Endothelial cell of umbilical vein (primary cell): ENCODE measurements at regions not wholly inside any gene's neighbourhood (a gene's known extent, or its start where the extent isn't known, plus 50 kb on each side); places are given as distances from the start of the nearest gene placed in this dataset.

Experiments
- BruUV-seq: library from RNA; stranded (reverse); fragments of 400-500 nt; replicated peaks from 2 replicates; lab custom pipeline; 2021; lab: Mats Ljungman, UMichigan
- CTCF ChIA-PET: fragments of 300-600, 350-600 bp; sonication (Branson Sonifier 250); formaldehyde crosslinking; loops from one replicate; lab custom pipeline; 2021; ENCODE audit warnings: antibody characterized with exemption, inconsistent platforms; lab: Charles Lee
- POLR2A ChIA-PET: fragments of 300-600, 350-600 bp; sonication (Branson Sonifier 250); formaldehyde crosslinking; loops from one replicate; lab custom pipeline; 2021; ENCODE audit warnings: antibody characterized with exemption, inconsistent platforms; lab: Charles Lee
- DNase-seq: peaks from one replicate; pipeline ENCODE4 v3.0.0-alpha.2; 2011; ENCODE audit warnings: low read depth, low spot score
- FAIRE-seq: peaks from 2 replicates; lab custom pipeline; 2011; peaks lifted over from hg19 to GRCh38; lab: Jason Lieb, UNC
- H2AFZ ChIP-seq: 2 replicates; pipeline ENCODE4 v1.6.0; 2012; ENCODE audit warnings: low read depth, low read length, control low read depth, inconsistent platforms
- H3K27ac ChIP-seq: 2 replicates; pipeline ENCODE4 v1.5.1; 2011; ENCODE audit warnings: low read depth, mild to moderate bottlenecking, control low read depth, low read length, moderate library complexity; ENCODE audit not compliant: insufficient read depth
- H3K27me3 ChIP-seq, 2 experiments: 2 replicates each; pipeline versions ENCODE4 v1.6.0 to v1.6.1; 2011; ENCODE audit warnings: low read length in 2 of 2, mixed read lengths in 1 of 2; ENCODE audit not compliant: control insufficient read depth in 2 of 2, insufficient read depth in 2 of 2
- H3K36me3 ChIP-seq, 2 experiments: 2 replicates in 1 of 2; 3 replicates in 1 of 2; pipeline ENCODE4 v1.5.1; 2011; ENCODE audit warnings: low read length in 2 of 2, mild to moderate bottlenecking in 1 of 2, moderate library complexity in 1 of 2; ENCODE audit not compliant: control insufficient read depth in 2 of 2, insufficient read depth in 2 of 2; ENCODE audit errors: extremely low read depth in 1 of 2
- H3K4me1 ChIP-seq: 3 replicates; pipeline ENCODE4 v1.5.1; 2011; ENCODE audit warnings: mild to moderate bottlenecking, low read length; ENCODE audit not compliant: control insufficient read depth, insufficient read depth; ENCODE audit errors: extremely low read depth
- H3K4me2 ChIP-seq: 2 replicates; pipeline ENCODE4 v1.6.1; 2011; ENCODE audit warnings: low read length, control low read depth, mixed read lengths; ENCODE audit not compliant: insufficient read depth
- H3K4me3 ChIP-seq, 3 experiments: fragments of 200-600 bp in 1 of 3; sonication (generic), shearing (Covaris generic) in 1 of 3; replicated peaks in 1 of 3; 2 replicates each; pipeline ENCODE4 v1.5.1; 2011 to 2016; ENCODE audit warnings: control low read depth in 3 of 3, low read length in 3 of 3, mild to moderate bottlenecking in 2 of 3, inconsistent platforms in 1 of 3, low read depth in 1 of 3, moderate library complexity in 1 of 3; ENCODE audit not compliant: insufficient read depth in 1 of 3
- H3K79me2 ChIP-seq: 2 replicates; pipeline ENCODE4 v1.6.0; 2012; ENCODE audit warnings: low read length, inconsistent platforms; ENCODE audit not compliant: control insufficient read depth, insufficient read depth
- H3K9ac ChIP-seq: replicated peaks from 2 replicates; pipeline ENCODE3; 2011; ENCODE audit warnings: low read length, control low read depth; ENCODE audit not compliant: insufficient read depth; ENCODE audit errors: extremely low read depth
- H3K9me1 ChIP-seq: replicated peaks from 3 replicates; pipeline ENCODE4 v1.6.0; 2011; ENCODE audit warnings: mild to moderate bottlenecking, low read length; ENCODE audit not compliant: control insufficient read depth, insufficient read depth; ENCODE audit errors: extremely low read depth
- H3K9me3 ChIP-seq: replicated peaks from 2 replicates; pipeline ENCODE4 v1.5.1; 2012; ENCODE audit warnings: low read length, inconsistent platforms; ENCODE audit not compliant: control insufficient read depth, insufficient read depth
- H4K20me1 ChIP-seq: replicated peaks from 2 replicates; pipeline ENCODE3; 2011; ENCODE audit warnings: mild to moderate bottlenecking, low read length; ENCODE audit not compliant: control insufficient read depth, insufficient read depth; ENCODE audit errors: extremely low read depth
- CTCF ChIP-seq, 2 donors: IDR thresholded peaks; 1 replicate in 1 of 2; 2 replicates in 1 of 2; pipeline ENCODE4 v1.5.1; 2011; ENCODE audit warnings: low read length in 2 of 2, mild to moderate bottlenecking in 2 of 2, moderate library complexity in 2 of 2, control low read depth in 1 of 2, inconsistent platforms in 1 of 2, low read depth in 1 of 2; ENCODE audit not compliant: insufficient read depth in 1 of 2; ENCODE audit errors: extremely low read depth in 1 of 2
- EZH2 ChIP-seq: IDR thresholded peaks from 2 replicates; pipeline ENCODE4 v1.6.1; 2012; ENCODE audit warnings: borderline replicate concordance, low read depth, mild to moderate bottlenecking, moderate library complexity, low read length, inconsistent platforms; ENCODE audit not compliant: severe bottlenecking
- FOS ChIP-seq: IDR thresholded peaks from 2 replicates; pipeline ENCODE4 v1.6.1; 2011; ENCODE audit warnings: mild to moderate bottlenecking, low read length, moderate library complexity, borderline replicate concordance; ENCODE audit not compliant: insufficient read depth
- GATA2 ChIP-seq: IDR thresholded peaks from 2 replicates; pipeline ENCODE4 v1.7.0; 2011; ENCODE audit warnings: low read depth, mild to moderate bottlenecking, moderate library complexity, mixed read lengths, low read length; ENCODE audit not compliant: insufficient read length, insufficient read depth
- JUN ChIP-seq: IDR thresholded peaks from 2 replicates; pipeline ENCODE4 v1.6.1; 2011; ENCODE audit warnings: borderline replicate concordance, low read depth; ENCODE audit not compliant: insufficient read length, insufficient read depth
- MAX ChIP-seq: IDR thresholded peaks from 2 replicates; pipeline ENCODE4 v1.6.1; 2011; ENCODE audit not compliant: insufficient read depth, insufficient read length
- MYC ChIP-seq: IDR thresholded peaks from one replicate; pipeline ENCODE4 v1.6.1; 2011; ENCODE audit warnings: mild to moderate bottlenecking, low read depth, low read length
- POLR2A ChIP-seq: IDR thresholded peaks from 2 replicates; pipeline ENCODE4 v1.6.1; 2012; ENCODE audit warnings: low read depth, mild to moderate bottlenecking, control low read depth, low read length
- POLR2AphosphoS5 ChIP-seq: IDR thresholded peaks from 2 replicates; pipeline ENCODE4 v1.6.1; 2012; ENCODE audit warnings: low read depth, mild to moderate bottlenecking, control low read depth, low read length, moderate library complexity; ENCODE audit not compliant: insufficient read depth
- dilution Hi-C: fragments of 300-500 bp; cut with MboI; formaldehyde crosslinking; loops from one replicate; pipeline ENCODE4 v1.15.0; 2019; ENCODE audit warnings: low sequenced_read_pairs; ENCODE audit not compliant: extremely low pct_ligation_motif_present
- intact Hi-C: fragments of 100-400 bp; cut with micrococcal nuclease; formaldehyde crosslinking; loops from one replicate; pipeline ENCODE4 v1.10.0; 2022

- H3K9me3 ChIP-seq = no peaks in the 10 kb centered on the region
Measured at GRCh38 chr7:45484094-45484493, 90.1 kb upstream of the ADCY1 start.

More at GRCh38 chr7:45484094-45484493, 90.1 kb upstream of the ADCY1 start:
- H3K9me1 ChIP-seq = no peaks in the 10 kb centered on the region
- dilution Hi-C loops = no loop called here
- ChIA-PET CTCF (no interaction called here), POLR2A (no interaction called here)
- DNase-seq (no peak), FAIRE-seq (no peak)
- no peak overlapping the region for H3K4me3 ChIP-seq
- no peak overlapping the region for H2AFZ ChIP-seq
- no peak overlapping the region for H3K27ac ChIP-seq
- H3K27me3 ChIP-seq = no peaks in the 10 kb centered on the region
- no peaks in the 10 kb centered on the region for H3K4me1 ChIP-seq
- H3K9ac ChIP-seq = no peak overlapping the region
- intact Hi-C loops = no loop called here
- no peaks in the 10 kb centered on the region for H3K36me3 ChIP-seq
- no peaks in the 10 kb centered on the region for H4K20me1 ChIP-seq
- H3K79me2 ChIP-seq = no peaks in the 10 kb centered on the region
- no peak for TF ChIP-seq JUN
- TF ChIP-seq POLR2A = no peak
- no peak for TF ChIP-seq MAX
- no peak for TF ChIP-seq CTCF (IDR thresholded peaks at IDR 0.05; ENCODE audit: extremely low read depth in 1 of 2, insufficient read depth in 1 of 2, low read depth in 1 of 2, low read length in 2 of 2)
- TF ChIP-seq FOS = no peak
- TF ChIP-seq POLR2AphosphoS5 = no peak
- TF ChIP-seq MYC = no peak
- TF ChIP-seq GATA2 = no peak
- no peak for TF ChIP-seq EZH2
- no peak overlapping the region for H3K4me2 ChIP-seq
- BruUV-seq = no TSS peak
